ENCODE measurements at regions not wholly inside any gene's neighbourhood (a gene's known extent, or its start where the extent isn't known, plus 50 kb on each side); places are given as distances from the start of the nearest gene placed in this dataset.

GRCh38 chr9:7284517-7284916 is 515.1 kb downstream of the DMAC1 start:
- DNase-seq: no peak
- Histone ChIP-seq H3K27me3 (ENCODE audit: insufficient read depth, low read depth, severe bottlenecking) (no peaks in the 10 kb centered on the region), H3K4me3 (ENCODE audit: low read depth, low read length) (no peak overlapping the region), H3K36me3 (no peaks in the 10 kb centered on the region), H3K27ac (no peak overlapping the region), H3K9me3 (ENCODE audit: severe bottlenecking) (no peaks in the 10 kb centered on the region)
- TF ChIP-seq CTCF (IDR thresholded peaks at IDR 0.05; ENCODE audit: low read depth, low read length): no peak

- H3K36me3 ChIP-seq: no peaks in the 10 kb centered on the region
- no peak overlapping the region for H3K27ac ChIP-seq
- H3K9me3 ChIP-seq (ENCODE audit: severe bottlenecking): no peaks in the 10 kb centered on the region
- DNase-seq: no peak
- H3K27me3 ChIP-seq (ENCODE audit: insufficient read depth, low read depth, severe bottlenecking): no peaks in the 10 kb centered on the region
- no peak for TF ChIP-seq CTCF (IDR thresholded peaks at IDR 0.05; ENCODE audit: low read depth, low read length)
- H3K4me3 ChIP-seq (ENCODE audit: low read depth, low read length): no peak overlapping the region
Measured at GRCh38 chr9:7284117-7284516, 515.5 kb downstream of the DMAC1 start.

- peak; percentile 59 for TF ChIP-seq CTCF (IDR thresholded peaks at IDR 0.05; ENCODE audit: low read depth, low read length)
- Histone ChIP-seq H3K36me3 (no peaks in the 10 kb centered on the region), H3K27ac (no peak overlapping the region), H3K4me3 (ENCODE audit: low read depth, low read length) (no peak overlapping the region), H3K27me3 (ENCODE audit: insufficient read depth, low read depth, severe bottlenecking) (no peaks in the 10 kb centered on the region), H3K9me3 (ENCODE audit: severe bottlenecking) (no peaks in the 10 kb centered on the region)
- peak; percentile 24 for DNase-seq
Measured at GRCh38 chr9:7273575-7273974, 515.8 kb downstream of the KDM4C start.

- no peaks in the 10 kb centered on the region for H3K9me3 ChIP-seq (ENCODE audit: severe bottlenecking)
- no peak overlapping the region for H3K27ac ChIP-seq
- H3K4me3 ChIP-seq (ENCODE audit: low read depth, low read length): no peak overlapping the region
- H3K36me3 ChIP-seq: no peaks in the 10 kb centered on the region
- no peak for TF ChIP-seq CTCF (IDR thresholded peaks at IDR 0.05; ENCODE audit: low read depth, low read length)
- no peak for DNase-seq
- no peaks in the 10 kb centered on the region for H3K27me3 ChIP-seq (ENCODE audit: insufficient read depth, low read depth, severe bottlenecking)
Measured at GRCh38 chr9:7266911-7267595, 509.3 kb downstream of the KDM4C start.

GRCh38 chr9:7265181-7265580 is 507.4 kb downstream of the KDM4C start:
- H3K36me3 ChIP-seq: no peaks in the 10 kb centered on the region
- no peak for DNase-seq
- H3K27ac ChIP-seq: no peak overlapping the region
- H3K27me3 ChIP-seq (ENCODE audit: insufficient read depth, low read depth, severe bottlenecking): no peaks in the 10 kb centered on the region
- no peaks in the 10 kb centered on the region for H3K9me3 ChIP-seq (ENCODE audit: severe bottlenecking)
- TF ChIP-seq CTCF (IDR thresholded peaks at IDR 0.05; ENCODE audit: low read depth, low read length): no peak
- H3K4me3 ChIP-seq (ENCODE audit: low read depth, low read length): no peak overlapping the region

All from WERI-Rb-1 (cell line).